AG04450 (cell line): ENCODE measurements at regions not wholly inside any gene's neighbourhood (a gene's known extent, or its start where the extent isn't known, plus 50 kb on each side); places are given as distances from the start of the nearest gene placed in this dataset.

Experiments used
- CTCF ChIA-PET: fragments of 300-600, 350-600 bp; formaldehyde crosslinking; extraction: SDS; loops from one replicate; lab custom pipeline; 2022; ENCODE audit warnings: antibody characterized with exemption, inconsistent platforms; lab: Charles Lee
- POLR2A ChIA-PET: fragments of 350-600 bp; formaldehyde crosslinking; extraction: SDS; loops from one replicate; lab custom pipeline; 2021; ENCODE audit warnings: antibody characterized with exemption, inconsistent platforms; lab: Yijun Ruan, JAX
- DNase-seq: peaks from one replicate; pipeline ENCODE4 v3.0.0-alpha.2; 2011; ENCODE audit warnings: low read depth, low spot score
- H3K27ac ChIP-seq: one replicate; pipeline ENCODE4 v1.5.1; 2012; ENCODE audit warnings: low read depth, low read length, control low read depth
- H3K27me3 ChIP-seq: one replicate; pipeline ENCODE4 v1.6.0; 2012; ENCODE audit warnings: low read length; ENCODE audit not compliant: control insufficient read depth, insufficient read depth
- H3K4me3 ChIP-seq: 2 replicates; pipeline ENCODE4 v1.5.1; 2011; ENCODE audit warnings: mild to moderate bottlenecking, low read depth, low read length, control low read depth
- H3K9me3 ChIP-seq: 2 replicates; pipeline ENCODE4 v1.5.1; 2012; ENCODE audit warnings: low read length; ENCODE audit not compliant: control insufficient read depth, insufficient read depth
- CTCF ChIP-seq: IDR thresholded peaks from 2 replicates; pipeline ENCODE4 v1.5.1; 2011; ENCODE audit warnings: low read depth, low read length, control low read depth, inconsistent platforms

- no peak overlapping the region for H3K27ac ChIP-seq
- no peaks in the 10 kb centered on the region for H3K27me3 ChIP-seq
- no peak overlapping the region for H3K4me3 ChIP-seq
- TF ChIP-seq CTCF: no peak
- DNase-seq: no peak
- CTCF ChIA-PET: interaction anchor here (1.2 to 1.7 kb wide), 2 partner anchors 16 to 118 kb away, joined by 4 to 5 read pairs; no protein-coding TSS in a partner anchor
- no peaks in the 10 kb centered on the region for H3K9me3 ChIP-seq
- POLR2A ChIA-PET: no interaction called here
Observed at GRCh38 chr6:40910260-40910893, 128.6 kb downstream of the UNC5CL start.

- Histone ChIP-seq H3K4me3 (no peak overlapping the region), H3K27ac (no peak overlapping the region), H3K27me3 (no peaks in the 10 kb centered on the region), H3K9me3 (no peaks in the 10 kb centered on the region)
- no peak for TF ChIP-seq CTCF
- no peak for DNase-seq
- POLR2A ChIA-PET: no interaction called here
- CTCF ChIA-PET: interaction anchor here (0.6 to 1.7 kb wide), 2 partner anchors 15 to 88 kb away, joined by 3 to 5 read pairs; no protein-coding TSS in a partner anchor
Observed at GRCh38 chr6:40909811-40910210, 129.2 kb downstream of the UNC5CL start.

- CTCF ChIA-PET: interaction anchor here (4.1 kb wide), 1 partner anchor 12 kb away, joined by 17 read pairs; no protein-coding TSS in a partner anchor
- TF ChIP-seq CTCF: no peak
Observed at GRCh38 chr6:40907198-40907701, 131.8 kb downstream of the UNC5CL start.

GRCh38 chr6:40906759-40907158, 132.3 kb downstream of the UNC5CL start:
- no peak overlapping the region for H3K4me3 ChIP-seq
- no peak overlapping the region for H3K27ac ChIP-seq
- ChIA-PET POLR2A (no interaction called here), CTCF (interaction anchor here (4.1 kb wide), 1 partner anchor 12 kb away, joined by 17 read pairs; no protein-coding TSS in a partner anchor)
- TF ChIP-seq CTCF: no peak
- H3K27me3 ChIP-seq: no peaks in the 10 kb centered on the region
- no peak for DNase-seq
- H3K9me3 ChIP-seq: no peaks in the 10 kb centered on the region

More at GRCh38 chr6:40907198-40907701, 131.8 kb downstream of the UNC5CL start:
- DNase-seq: no peak
- H3K9me3 ChIP-seq: no peaks in the 10 kb centered on the region
- no peak overlapping the region for H3K27ac ChIP-seq
- POLR2A ChIA-PET: no interaction called here
- H3K4me3 ChIP-seq: no peak overlapping the region
- no peaks in the 10 kb centered on the region for H3K27me3 ChIP-seq

- POLR2A ChIA-PET: no interaction called here
- no peaks in the 10 kb centered on the region for H3K9me3 ChIP-seq
- TF ChIP-seq CTCF: no peak
- CTCF ChIA-PET: interaction anchor here (1.8 to 4.1 kb wide), 2 partner anchors 10 to 123 kb away, joined by 12 to 17 read pairs; no protein-coding TSS in a partner anchor
- no peaks in the 10 kb centered on the region for H3K27me3 ChIP-seq
- H3K27ac ChIP-seq: no peak overlapping the region
- no peak for DNase-seq
- no peak overlapping the region for H3K4me3 ChIP-seq
Observed at GRCh38 chr6:40904583-40905194, 134.3 kb downstream of the UNC5CL start.
